Endodermal cell (in vitro differentiated cells): ENCODE measurements at regions not wholly inside any gene's neighbourhood (a gene's known extent, or its start where the extent isn't known, plus 50 kb on each side); places are given as distances from the start of the nearest gene placed in this dataset.

Source experiments
- DNase-seq: peaks from one replicate; pipeline ENCODE4 v3.0.0-alpha.2; 2017
- H3K27ac ChIP-seq: 2 replicates; pipeline ENCODE4 v1.5.1; 2013; ENCODE audit warnings: mild to moderate bottlenecking, low read depth, low read length, moderate library complexity
- H3K27me3 ChIP-seq: 2 replicates; pipeline ENCODE4 v1.6.1; 2013; ENCODE audit warnings: mild to moderate bottlenecking, low read length, moderate library complexity; ENCODE audit not compliant: insufficient read depth, control insufficient read depth, poor library complexity, severe bottlenecking
- H3K36me3 ChIP-seq: 2 replicates; pipeline ENCODE4 v1.7.0; 2013; ENCODE audit warnings: mild to moderate bottlenecking, low read length, moderate library complexity; ENCODE audit not compliant: control insufficient read depth, insufficient read depth
- H3K4me1 ChIP-seq: one replicate; pipeline ENCODE4 v1.7.0; 2013; ENCODE audit warnings: low read length; ENCODE audit not compliant: control insufficient read depth, insufficient read depth
- H3K4me3 ChIP-seq: 2 replicates; pipeline ENCODE4 v1.5.1; 2013; ENCODE audit warnings: mild to moderate bottlenecking, low read length, moderate library complexity
- H3K9ac ChIP-seq: 2 replicates; pipeline ENCODE4 v1.6.1; 2013; ENCODE audit warnings: mild to moderate bottlenecking, low read length, moderate library complexity; ENCODE audit not compliant: poor library complexity, severe bottlenecking; ENCODE audit errors: extremely low read depth
- H3K9me3 ChIP-seq: 2 replicates; pipeline ENCODE4 v1.6.1; 2013; ENCODE audit warnings: mild to moderate bottlenecking, low read length, moderate library complexity; ENCODE audit not compliant: control insufficient read depth
- H3K27ac Mint-ChIP-seq: 2 replicates; pipeline ENCODE4 v1.8.0; 2020; ENCODE audit warnings: mixed read lengths
- H3K27me3 Mint-ChIP-seq: 2 replicates; pipeline ENCODE4 v1.8.0; 2021; ENCODE audit warnings: mild to moderate bottlenecking, mixed read lengths; ENCODE audit not compliant: insufficient read depth
- H3K36me3 Mint-ChIP-seq: 2 replicates; pipeline ENCODE4 v1.8.0; 2020; ENCODE audit warnings: low read depth, mixed read lengths
- H3K4me1 Mint-ChIP-seq: 2 replicates; pipeline ENCODE4 v1.8.0; 2020; ENCODE audit warnings: mixed read lengths
- H3K4me3 Mint-ChIP-seq: 2 replicates; pipeline ENCODE4 v1.8.0; 2020; ENCODE audit warnings: mild to moderate bottlenecking, moderate library complexity, mixed read lengths
- H3K9me3 Mint-ChIP-seq: 2 replicates; pipeline ENCODE4 v1.8.0; 2020; ENCODE audit warnings: mild to moderate bottlenecking, mixed read lengths
- WGBS, 2 experiments: methylation state at CpG; one replicate each; pipeline versions ENCODE4 v1.1.5 to v1.1.7; 2013; ENCODE audit warnings: missing lambda C conversion rate in 2 of 2, mixed read lengths in 1 of 2; ENCODE audit not compliant: insufficient coverage in 1 of 2, insufficient read length in 1 of 2; 5-methylcytosine and 5-hydroxymethylcytosine counted together
- TF ChIP-seq, protein P1 (sequence below): fragments of 200-600 bp; sonication (generic); conservative IDR thresholded peaks from 2 replicates; pipeline ENCODE4 v1.5.0; 2021; ENCODE audit warnings: antibody characterized with exemption, mild to moderate bottlenecking

DNA sequence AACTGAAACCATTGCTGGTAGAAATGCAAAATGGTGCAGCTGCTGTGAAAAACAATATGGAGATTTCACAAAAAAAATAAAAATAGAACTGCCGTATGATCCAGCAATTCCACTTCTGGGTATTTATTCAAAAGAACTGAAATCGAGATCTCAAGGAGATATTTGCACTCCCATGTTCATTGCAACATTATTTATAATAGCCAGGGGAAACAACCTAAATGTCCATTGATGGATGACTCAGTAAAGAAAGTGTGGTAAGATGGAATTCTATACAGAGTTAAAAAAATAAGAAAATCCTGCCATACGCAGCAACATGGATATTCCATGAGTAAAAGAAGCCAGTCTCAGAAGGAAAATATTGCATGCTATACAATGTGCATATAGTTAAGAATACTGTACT is 290.6 kb upstream of the GHITM start:
- H3K4me1 Mint-ChIP-seq: no peaks in the 10 kb centered on the region
- Histone ChIP-seq H3K27me3 (no peaks in the 10 kb centered on the region), H3K9ac (no peak overlapping the region), H3K4me1 (no peaks in the 10 kb centered on the region), H3K9me3 (no peaks in the 10 kb centered on the region), H3K4me3 (no peak overlapping the region), H3K27ac (no peak overlapping the region), H3K36me3 (no peaks in the 10 kb centered on the region)
- peaks cover 3% of the 10 kb centered on the region for H3K9me3 Mint-ChIP-seq
- TF ChIP-seq, protein P1, sequence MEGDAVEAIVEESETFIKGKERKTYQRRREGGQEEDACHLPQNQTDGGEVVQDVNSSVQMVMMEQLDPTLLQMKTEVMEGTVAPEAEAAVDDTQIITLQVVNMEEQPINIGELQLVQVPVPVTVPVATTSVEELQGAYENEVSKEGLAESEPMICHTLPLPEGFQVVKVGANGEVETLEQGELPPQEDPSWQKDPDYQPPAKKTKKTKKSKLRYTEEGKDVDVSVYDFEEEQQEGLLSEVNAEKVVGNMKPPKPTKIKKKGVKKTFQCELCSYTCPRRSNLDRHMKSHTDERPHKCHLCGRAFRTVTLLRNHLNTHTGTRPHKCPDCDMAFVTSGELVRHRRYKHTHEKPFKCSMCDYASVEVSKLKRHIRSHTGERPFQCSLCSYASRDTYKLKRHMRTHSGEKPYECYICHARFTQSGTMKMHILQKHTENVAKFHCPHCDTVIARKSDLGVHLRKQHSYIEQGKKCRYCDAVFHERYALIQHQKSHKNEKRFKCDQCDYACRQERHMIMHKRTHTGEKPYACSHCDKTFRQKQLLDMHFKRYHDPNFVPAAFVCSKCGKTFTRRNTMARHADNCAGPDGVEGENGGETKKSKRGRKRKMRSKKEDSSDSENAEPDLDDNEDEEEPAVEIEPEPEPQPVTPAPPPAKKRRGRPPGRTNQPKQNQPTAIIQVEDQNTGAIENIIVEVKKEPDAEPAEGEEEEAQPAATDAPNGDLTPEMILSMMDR: no peak
- no peak overlapping the region for H3K4me3 Mint-ChIP-seq
- no peaks in the 10 kb centered on the region for H3K27me3 Mint-ChIP-seq
- DNase-seq: no peak
- no peaks in the 10 kb centered on the region for H3K36me3 Mint-ChIP-seq
- H3K27ac Mint-ChIP-seq: no peak overlapping the region
- 97 to 100% methylated on average over 2 to 3 of the region's 3 CpGs for WGBS, 2 experiments

DNA sequence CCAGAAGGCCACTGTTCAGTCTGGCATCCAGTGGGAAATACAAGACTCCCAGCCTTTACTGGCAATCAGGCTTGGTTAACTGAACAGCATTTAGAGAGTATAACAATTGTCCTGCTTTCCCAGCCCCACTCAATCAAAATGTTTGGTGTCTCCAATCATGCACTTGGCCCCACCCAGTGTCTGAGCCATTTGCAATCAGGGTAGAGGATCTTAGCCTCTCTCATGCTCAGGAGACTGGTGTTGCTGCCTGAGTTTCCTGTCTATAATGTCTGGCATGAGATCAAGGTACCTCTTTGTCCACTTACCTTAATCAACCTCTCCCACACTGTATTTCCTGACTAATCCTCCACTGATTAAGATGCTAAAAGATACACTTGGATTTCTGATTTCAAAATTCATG is 290.2 kb upstream of the GHITM start:
- no peaks in the 10 kb centered on the region for H3K27me3 Mint-ChIP-seq
- no peak overlapping the region for H3K27ac Mint-ChIP-seq
- no peak overlapping the region for H3K4me3 ChIP-seq

DNA sequence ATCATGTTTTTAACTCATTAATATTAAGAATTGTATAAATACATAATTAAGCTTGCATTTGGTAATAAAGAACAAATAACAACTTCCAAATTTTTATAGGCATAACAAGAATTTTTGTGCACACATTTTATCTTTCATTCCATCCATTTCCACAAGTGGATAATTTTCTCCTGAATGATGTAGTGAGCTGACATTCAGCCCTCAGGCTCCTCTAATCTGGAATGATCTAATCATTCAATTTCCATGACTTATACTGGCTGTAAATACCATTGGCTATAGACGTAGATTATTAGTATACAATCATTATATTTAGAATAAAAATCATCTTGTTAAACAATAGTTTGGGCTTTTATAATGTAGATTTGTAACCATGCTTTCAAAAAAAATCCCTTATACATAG is 287.2 kb upstream of the GHITM start:
- Mint-ChIP-seq H3K36me3 (no peaks in the 10 kb centered on the region), H3K27me3 (peaks cover 3% of the 10 kb centered on the region), H3K27ac (no peak overlapping the region), H3K9me3 (no peaks in the 10 kb centered on the region), H3K4me1 (no peaks in the 10 kb centered on the region), H3K4me3 (no peak overlapping the region)
- DNase-seq: no peak
- Histone ChIP-seq H3K27me3 (no peaks in the 10 kb centered on the region), H3K27ac (no peak overlapping the region), H3K4me1 (no peaks in the 10 kb centered on the region), H3K4me3 (no peak overlapping the region), H3K9ac (no peak overlapping the region), H3K36me3 (no peaks in the 10 kb centered on the region), H3K9me3 (no peaks in the 10 kb centered on the region)
- WGBS, 2 experiments: no CpG with 5 or more reads among the region's 1 CpG
- TF ChIP-seq, protein P1: no peak

More for the DNA sequence above, 290.2 kb upstream of the GHITM start:
- Histone ChIP-seq H3K9ac (no peak overlapping the region), H3K36me3 (no peaks in the 10 kb centered on the region), H3K4me1 (no peaks in the 10 kb centered on the region), H3K9me3 (no peaks in the 10 kb centered on the region), H3K27ac (no peak overlapping the region), H3K27me3 (no peaks in the 10 kb centered on the region)
- peaks cover 3% of the 10 kb centered on the region for H3K9me3 Mint-ChIP-seq
- TF ChIP-seq, protein P1: no peak
- H3K4me3 Mint-ChIP-seq: no peak overlapping the region
- no peak for DNase-seq
- no peaks in the 10 kb centered on the region for H3K36me3 Mint-ChIP-seq
- H3K4me1 Mint-ChIP-seq: no peaks in the 10 kb centered on the region
